Common myeloid progenitor, CD34-positive (primary cell): ENCODE measurements at regions not wholly inside any gene's neighbourhood (a gene's known extent, or its start where the extent isn't known, plus 50 kb on each side); places are given as distances from the start of the nearest gene placed in this dataset.

Source experiments
- CTCF ChIA-PET: fragments of 350-600 bp; sonication (Branson Sonifier 250); formaldehyde crosslinking; loops from one replicate; lab custom pipeline; 2021; ENCODE audit warnings: antibody characterized with exemption; lab: Charles Lee
- POLR2A ChIA-PET: fragments of 350-600 bp; sonication (Branson Sonifier 250); formaldehyde crosslinking; loops from one replicate; lab custom pipeline; 2021; ENCODE audit warnings: antibody characterized with exemption; lab: Charles Lee
- DNase-seq, 3 donors: peaks; one replicate each; pipeline versions ENCODE4 v3.0.0 to v3.0.0-alpha.2; 2013
- H3K27ac ChIP-seq, 2 experiments: 1 replicate in 1 of 2; 2 replicates in 1 of 2; pipeline ENCODE4 v1.7.0; 2013; ENCODE audit warnings: inconsistent platforms in 2 of 2, low read length in 2 of 2, mild to moderate bottlenecking in 2 of 2, low read depth in 1 of 2, moderate library complexity in 1 of 2; ENCODE audit not compliant: severe bottlenecking in 2 of 2, insufficient read depth in 1 of 2, poor library complexity in 1 of 2
- H3K27me3 ChIP-seq, 5 experiments: replicated peaks in 2 of 5; 1 replicate in 3 of 5; 2 replicates in 2 of 5; pipeline versions ENCODE4 v1.6.1 to v1.7.0; 2013; ENCODE audit warnings: low read length in 4 of 5, mild to moderate bottlenecking in 2 of 5, moderate library complexity in 2 of 5, inconsistent platforms in 1 of 5; ENCODE audit not compliant: insufficient read depth in 5 of 5, control insufficient read depth in 4 of 5
- H3K36me3 ChIP-seq, 4 experiments: 1 replicate in 2 of 4; 2 replicates in 2 of 4; pipeline versions ENCODE4 v1.6.1 to v1.7.0; 2013; ENCODE audit warnings: low read length in 3 of 4, control low read depth in 1 of 4, mild to moderate bottlenecking in 1 of 4; ENCODE audit not compliant: control insufficient read depth in 4 of 4, insufficient read depth in 4 of 4
- H3K4me1 ChIP-seq, 4 experiments: 1 replicate in 3 of 4; 2 replicates in 1 of 4; pipeline versions ENCODE4 v1.6.1 to v1.7.1; 2013; ENCODE audit warnings: low read length in 3 of 4, mild to moderate bottlenecking in 3 of 4, control low read depth in 1 of 4, inconsistent platforms in 1 of 4, moderate library complexity in 1 of 4; ENCODE audit not compliant: control insufficient read depth in 4 of 4, insufficient read depth in 4 of 4; ENCODE audit errors: control extremely low read depth in 1 of 4
- H3K4me3 ChIP-seq, 7 experiments: 1 replicate in 4 of 7; 2 replicates in 3 of 7; pipeline versions ENCODE4 v1.5.1 to v1.7.0; 2013; ENCODE audit warnings: mild to moderate bottlenecking in 7 of 7, low read length in 6 of 7, moderate library complexity in 6 of 7, inconsistent platforms in 2 of 7, low read depth in 2 of 7, control low read depth in 1 of 7; ENCODE audit not compliant: insufficient read depth in 4 of 7, control insufficient read depth in 1 of 7; ENCODE audit errors: extremely low read depth in 1 of 7
- H3K9me3 ChIP-seq, 5 experiments: 1 replicate in 4 of 5; 2 replicates in 1 of 5; pipeline versions ENCODE4 v1.6.1 to v1.7.1; 2013; ENCODE audit warnings: low read length in 4 of 5, mild to moderate bottlenecking in 2 of 5, inconsistent platforms in 1 of 5, low read depth in 1 of 5, moderate library complexity in 1 of 5; ENCODE audit not compliant: control insufficient read depth in 4 of 5, insufficient read depth in 2 of 5; ENCODE audit errors: control extremely low read depth in 1 of 5
- WGBS: methylation state at CpG from one replicate; pipeline ENCODE4 v1.1.5; 2013; ENCODE audit not compliant: insufficient coverage; 5-methylcytosine and 5-hydroxymethylcytosine counted together

- no CpG with 5 or more reads among the region's 5 CpGs for WGBS
- POLR2A ChIA-PET, result no interaction called here
- Histone ChIP-seq H3K4me1 (no peaks in the 10 kb centered on the region), H3K36me3 (no peaks in the 10 kb centered on the region), H3K9me3 (peaks cover 0 to 4% (median 0%) of the 10 kb centered on the region in 5 experiments), H3K27ac (no peak overlapping the region), H3K4me3 (no peak overlapping the region), H3K27me3 (no peaks in the 10 kb centered on the region)
- no peak for DNase-seq
- CTCF ChIA-PET, result no interaction called here
These were observed 58.9 kb downstream of the DIRAS3 start for GRCh38 chr1:67991546-67991945.

GRCh38 chr1:67988066-67988465, 62.4 kb downstream of the DIRAS3 start:
- CTCF ChIA-PET, result no interaction called here
- WGBS, result 96% methylated on average over 3 of the region's 5 CpGs

DNA sequence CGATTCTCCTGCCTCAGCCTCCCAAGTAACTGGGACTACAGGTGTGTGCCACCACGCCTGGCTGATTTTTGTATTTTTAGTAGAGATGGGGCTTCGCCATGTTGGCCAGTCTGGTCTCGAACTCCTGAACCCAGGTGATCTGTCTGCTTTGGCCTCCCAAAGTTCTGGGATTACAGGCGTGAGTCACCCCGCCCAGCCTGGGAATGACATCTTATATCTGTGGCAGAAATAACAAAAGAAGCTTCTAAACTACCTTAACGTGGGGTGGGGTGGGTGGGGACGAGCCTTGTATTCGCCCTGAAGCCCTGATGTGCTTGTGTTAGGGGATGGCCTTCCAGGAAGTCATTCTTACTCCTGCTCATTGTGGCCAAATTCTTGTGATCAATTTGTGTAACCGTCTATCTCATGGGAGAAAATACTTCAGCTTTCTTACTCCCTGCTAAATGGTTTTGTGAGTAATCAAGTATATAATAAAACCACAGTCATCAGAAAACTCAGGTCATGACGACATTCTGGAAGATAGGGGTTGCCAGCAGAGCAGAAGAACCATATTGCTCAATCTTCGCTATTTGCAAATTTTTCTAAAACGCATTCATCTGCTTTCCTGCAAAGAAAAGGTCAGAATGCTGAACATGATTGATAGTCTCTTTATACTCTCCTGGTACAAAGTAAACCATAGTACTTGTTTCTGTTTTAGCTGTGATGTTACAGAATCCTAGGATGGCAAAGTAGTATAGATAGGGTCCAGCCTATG, 63.2 kb downstream of the DIRAS3 start:
- H3K36me3 ChIP-seq, result no peaks in the 10 kb centered on the region
- no peaks in the 10 kb centered on the region for H3K27me3 ChIP-seq
- ChIA-PET POLR2A (no interaction called here), CTCF (no interaction called here)
- DNase-seq, result no peak
- no peaks in the 10 kb centered on the region for H3K4me1 ChIP-seq
- whole genome bisulfite sequencing, result 100% methylated on average over 8 of the region's 13 CpGs
- no peaks in the 10 kb centered on the region for H3K9me3 ChIP-seq
- H3K4me3 ChIP-seq, result no peak overlapping the region
- H3K27ac ChIP-seq, result no peak overlapping the region

More at GRCh38 chr1:67988066-67988465, 62.4 kb downstream of the DIRAS3 start:
- H3K4me3 ChIP-seq, result no peak overlapping the region
- no peaks in the 10 kb centered on the region for H3K4me1 ChIP-seq
- DNase-seq, result no peak
- H3K9me3 ChIP-seq, result no peaks in the 10 kb centered on the region
- H3K27ac ChIP-seq, result no peak overlapping the region
- POLR2A ChIA-PET, result no interaction called here
- H3K36me3 ChIP-seq, result no peaks in the 10 kb centered on the region
- no peaks in the 10 kb centered on the region for H3K27me3 ChIP-seq

GRCh38 chr1:67983867-67984266, 66.6 kb downstream of the DIRAS3 start:
- Histone ChIP-seq H3K9me3 (no peaks in the 10 kb centered on the region), H3K4me3 (no peak overlapping the region), H3K27ac (no peak overlapping the region), H3K36me3 (no peaks in the 10 kb centered on the region), H3K4me1 (no peaks in the 10 kb centered on the region), H3K27me3 (no peaks in the 10 kb centered on the region)
- no peak for DNase-seq
- ChIA-PET POLR2A (no interaction called here), CTCF (no interaction called here)
- 100% methylated on average over 1 of the region's 1 CpG for WGBS

- ChIA-PET CTCF (no interaction called here), POLR2A (no interaction called here)
- no peaks in the 10 kb centered on the region for H3K9me3 ChIP-seq
- H3K27me3 ChIP-seq, result no peaks in the 10 kb centered on the region
- no peak overlapping the region for H3K27ac ChIP-seq
- no peaks in the 10 kb centered on the region for H3K36me3 ChIP-seq
- H3K4me1 ChIP-seq, result no peaks in the 10 kb centered on the region
- DNase-seq, result no peak
- 100% methylated on average over 1 of the region's 1 CpG for WGBS
- H3K4me3 ChIP-seq, result no peak overlapping the region
These were observed 70.4 kb downstream of the DIRAS3 start for GRCh38 chr1:67980028-67980427.

GRCh38 chr1:67979532-67979931, 70.9 kb downstream of the DIRAS3 start:
- Histone ChIP-seq H3K27me3 (no peaks in the 10 kb centered on the region), H3K4me1 (no peaks in the 10 kb centered on the region), H3K27ac (no peak overlapping the region), H3K4me3 (no peak overlapping the region), H3K36me3 (no peaks in the 10 kb centered on the region), H3K9me3 (no peaks in the 10 kb centered on the region)
- CTCF ChIA-PET, result no interaction called here
- POLR2A ChIA-PET, result no interaction called here
- 95% methylated on average over 2 of the region's 2 CpGs for WGBS
- DNase-seq, result no peak

DNA sequence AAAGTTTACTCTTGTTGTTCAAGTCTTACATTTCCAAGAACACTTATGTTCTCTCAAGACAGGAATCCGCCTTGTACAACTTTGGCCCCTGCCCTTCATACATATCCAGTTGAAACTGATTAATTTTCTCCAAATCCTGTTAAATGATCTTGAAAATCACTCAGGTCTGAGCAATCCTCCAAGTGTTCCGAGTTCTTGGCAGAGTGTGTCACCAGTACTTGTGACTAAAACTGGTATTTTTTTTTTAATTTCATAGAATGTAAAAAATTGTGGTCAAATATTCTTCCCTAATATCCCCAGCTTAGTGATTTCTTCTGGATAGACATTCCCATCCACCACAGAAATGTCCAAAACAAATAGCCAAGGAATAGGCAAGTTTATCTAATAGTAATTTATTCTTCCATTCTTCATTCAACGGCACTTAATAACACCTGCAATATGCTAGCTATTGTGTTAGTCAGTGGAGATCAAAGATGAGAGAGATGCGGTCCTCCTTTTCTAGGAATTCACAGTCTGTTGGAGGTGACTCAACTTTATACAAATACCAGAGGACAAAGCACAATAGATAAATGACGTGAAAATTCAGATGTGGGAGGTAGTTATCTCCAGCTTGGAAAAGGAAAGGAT, 71.4 kb downstream of the DIRAS3 start:
- POLR2A ChIA-PET, result no interaction called here
- CTCF ChIA-PET, result no interaction called here
- Histone ChIP-seq H3K9me3 (no peaks in the 10 kb centered on the region), H3K36me3 (no peaks in the 10 kb centered on the region), H3K27ac (no peak overlapping the region), H3K4me3 (no peak overlapping the region), H3K27me3 (no peaks in the 10 kb centered on the region), H3K4me1 (no peaks in the 10 kb centered on the region)
- WGBS, result 100% methylated on average over 1 of the region's 5 CpGs
- no peak for DNase-seq
